Ramos (cell line): ENCODE measurements at regions not wholly inside any gene's neighbourhood (a gene's known extent, or its start where the extent isn't known, plus 50 kb on each side); places are given as distances from the start of the nearest gene placed in this dataset.
"Not testable (repeated sequence)": the region's sequence is repeated elsewhere in the genome, so short reads cannot be mapped to it uniquely, and the experiment has no call there.

Experiments
- in situ Hi-C: fragments of 300-500 bp; cut with MboI; formaldehyde crosslinking; loops from one replicate; pipeline ENCODE4 v1.14.3; 2022; ENCODE audit warnings: low sequenced_read_pairs; ENCODE audit not compliant: unreplicated experiment

- in situ Hi-C loops, result not testable (repeated sequence)
These were observed 352.5 kb downstream of the KCNJ18 start for GRCh38 chr17:22044706-22045246.

GRCh38 chr17:22047521-22047920 lies 355.2 kb downstream of the KCNJ18 start:
- in situ Hi-C loops, result not testable (repeated sequence)

DNA sequence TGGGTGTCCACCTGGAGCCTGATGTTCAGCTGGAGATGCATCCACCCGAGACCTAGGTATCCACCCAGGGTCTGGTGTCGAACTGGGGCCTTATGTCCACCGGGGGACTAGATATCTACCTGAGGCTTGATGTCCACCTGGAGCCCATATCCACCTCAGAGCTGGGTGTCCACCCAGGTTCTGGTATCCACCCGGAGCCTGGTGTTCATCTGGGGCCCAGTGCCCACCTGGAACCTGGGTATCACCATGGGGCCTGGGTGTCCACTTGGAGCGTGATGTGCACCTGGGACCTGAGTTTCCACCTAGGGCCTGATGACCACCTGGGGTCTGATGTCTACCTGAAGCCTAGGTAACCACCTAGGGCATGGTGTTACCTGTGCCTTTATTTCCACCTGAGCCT lies 355.9 kb downstream of the KCNJ18 start:
- in situ Hi-C loops, result not testable (repeated sequence)

- in situ Hi-C loops, result not testable (repeated sequence)
These were observed 358.4 kb downstream of the KCNJ18 start for GRCh38 chr17:22050766-22051165.

- in situ Hi-C loops, result not testable (repeated sequence)
These were observed 360.4 kb downstream of the KCNJ18 start for GRCh38 chr17:22052715-22053114.

- in situ Hi-C loops, result not testable (repeated sequence)
These were observed 364.2 kb downstream of the KCNJ18 start for GRCh38 chr17:22056566-22056965.

GRCh38 chr17:22075918-22076317 lies 383.6 kb downstream of the KCNJ18 start:
- in situ Hi-C loops, result not testable (repeated sequence)

- in situ Hi-C loops, result not testable (repeated sequence)
These were observed 396.3 kb downstream of the KCNJ18 start for GRCh38 chr17:22088589-22088988.

DNA sequence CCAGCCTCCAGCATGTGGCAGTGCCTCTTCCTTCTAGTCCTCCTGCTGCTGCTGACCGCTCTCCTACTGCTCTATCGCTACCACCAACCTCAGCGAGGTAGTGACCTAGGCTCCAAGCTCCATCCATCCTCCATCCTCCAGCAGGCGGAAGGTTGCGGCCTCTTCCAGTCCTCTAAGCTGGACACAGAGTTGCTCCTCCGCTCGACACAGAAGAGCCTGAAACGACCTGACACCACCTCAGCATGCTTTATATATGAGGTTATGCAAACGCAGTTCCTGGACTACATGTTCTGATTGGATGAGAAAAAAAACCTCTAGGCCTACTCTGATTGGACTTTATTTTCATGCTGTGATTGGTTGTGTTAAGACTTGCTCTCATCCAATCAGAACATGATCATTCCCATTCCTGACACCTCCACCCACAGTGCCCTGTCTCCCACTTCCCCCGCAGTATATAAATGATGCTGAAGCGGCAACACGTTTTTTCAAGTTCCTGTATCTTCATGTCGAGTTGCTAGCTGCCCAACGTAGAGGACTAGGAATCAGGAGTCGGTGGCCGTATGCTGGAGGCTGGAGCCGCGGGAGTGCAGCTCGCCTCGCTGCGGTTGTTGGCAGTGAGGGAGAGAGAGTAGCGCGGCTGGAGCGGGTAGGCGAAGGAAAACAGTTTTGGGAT lies 398.1 kb downstream of the KCNJ18 start:
- in situ Hi-C loops, result no loop called here

DNA sequence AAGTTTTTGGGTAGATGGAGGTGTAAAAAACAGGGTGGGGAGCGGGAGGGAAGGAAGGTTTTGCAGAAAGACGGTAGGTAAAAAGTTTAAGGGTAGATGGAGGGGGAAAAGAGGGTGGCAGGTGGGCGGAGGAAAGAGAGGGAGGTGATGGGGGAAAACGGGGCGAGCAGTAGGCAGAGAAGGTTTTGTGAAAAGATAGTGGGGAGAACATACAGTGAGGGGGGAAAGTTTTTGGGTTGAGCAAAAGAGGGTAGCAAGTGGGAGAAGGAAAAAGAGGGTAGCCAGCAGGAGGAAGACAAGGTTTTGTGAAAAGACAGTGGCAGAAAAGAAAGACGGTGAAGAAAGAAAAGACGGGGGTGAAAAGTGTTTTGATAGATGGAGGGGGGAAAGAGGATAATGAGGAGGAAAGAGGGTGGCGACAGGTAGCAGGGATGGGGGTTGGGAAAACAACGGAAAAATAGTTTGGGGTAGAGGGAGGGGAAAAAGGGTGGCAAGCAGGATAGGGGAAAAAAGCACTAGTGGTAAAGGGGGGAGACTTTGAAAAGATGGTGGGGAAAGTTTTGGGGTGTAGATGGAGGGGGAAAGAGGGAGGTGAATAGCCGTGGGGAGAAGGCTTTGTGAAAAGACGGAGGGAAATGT lies 398.8 kb downstream of the KCNJ18 start:
- in situ Hi-C loops, result not testable (repeated sequence)

- in situ Hi-C loops, result not testable (repeated sequence)
These were observed 399.5 kb downstream of the KCNJ18 start for GRCh38 chr17:22091840-22092239.

- in situ Hi-C loops, result not testable (repeated sequence)
These were observed 403.1 kb downstream of the KCNJ18 start for GRCh38 chr17:22095414-22095813.

DNA sequence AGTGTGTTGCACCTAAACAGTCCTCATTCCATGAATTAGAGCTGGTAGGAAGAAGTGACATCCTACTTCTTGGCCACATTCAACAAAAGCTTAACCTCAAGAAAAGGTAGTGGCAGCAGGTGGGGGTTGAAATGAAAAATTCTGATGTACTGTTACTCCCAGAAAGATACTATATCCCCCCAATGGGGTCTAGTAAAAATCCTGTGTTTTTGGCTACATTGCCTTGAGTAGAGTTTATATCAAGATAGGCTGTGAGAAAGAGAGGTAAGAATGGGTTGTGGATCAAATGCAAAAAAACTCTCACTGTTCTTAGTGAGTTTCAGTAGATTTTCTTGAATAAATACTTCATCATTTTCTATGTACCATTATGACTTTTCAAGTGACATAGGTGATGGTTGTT lies 407.3 kb downstream of the KCNJ18 start:
- in situ Hi-C loops, result not testable (repeated sequence)

DNA sequence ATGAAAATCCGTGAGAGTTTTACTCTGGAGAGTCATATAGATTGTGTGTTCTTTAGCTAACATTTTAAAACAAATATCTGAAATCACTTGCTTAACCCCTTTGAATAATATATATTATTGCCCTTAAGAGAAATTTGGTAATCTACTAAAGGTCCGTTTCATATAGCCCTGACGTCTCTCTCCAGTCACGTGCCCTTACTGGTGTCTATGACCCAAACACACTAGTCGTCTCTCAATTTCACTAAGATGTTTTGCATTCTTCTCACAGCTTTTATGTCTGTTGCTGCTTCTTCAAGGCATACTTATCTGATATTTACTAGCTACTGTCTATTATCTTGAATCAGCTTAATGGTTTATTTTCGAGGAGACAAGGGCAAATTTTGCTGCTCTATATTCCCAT lies 409.9 kb downstream of the KCNJ18 start:
- in situ Hi-C loops, result no loop called here

GRCh38 chr17:22116720-22117119 lies 424.4 kb downstream of the KCNJ18 start:
- in situ Hi-C loops, result not testable (repeated sequence)

- in situ Hi-C loops, result not testable (repeated sequence)
These were observed 425.1 kb downstream of the KCNJ18 start for GRCh38 chr17:22117401-22117800.

DNA sequence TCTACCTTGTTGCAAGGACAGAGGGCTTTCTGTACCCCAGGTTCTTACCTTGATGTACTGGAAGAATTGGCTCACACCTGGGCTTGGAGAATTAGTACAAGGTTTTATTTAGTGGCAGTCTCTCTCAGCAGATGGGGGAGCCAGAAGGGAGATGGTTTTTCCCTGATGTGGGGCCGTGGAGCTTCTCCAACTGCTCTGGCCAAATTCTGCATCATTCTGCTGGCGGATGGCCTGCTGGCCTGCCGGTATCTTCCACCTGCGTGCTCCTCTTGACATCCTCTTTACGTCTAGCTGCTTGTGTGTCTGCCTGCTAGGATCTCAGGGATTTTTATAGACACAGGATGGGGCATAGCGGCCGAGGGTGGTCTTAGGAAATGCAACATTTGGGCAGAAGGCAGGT lies 426.7 kb downstream of the KCNJ18 start:
- in situ Hi-C loops, result not testable (repeated sequence)

DNA sequence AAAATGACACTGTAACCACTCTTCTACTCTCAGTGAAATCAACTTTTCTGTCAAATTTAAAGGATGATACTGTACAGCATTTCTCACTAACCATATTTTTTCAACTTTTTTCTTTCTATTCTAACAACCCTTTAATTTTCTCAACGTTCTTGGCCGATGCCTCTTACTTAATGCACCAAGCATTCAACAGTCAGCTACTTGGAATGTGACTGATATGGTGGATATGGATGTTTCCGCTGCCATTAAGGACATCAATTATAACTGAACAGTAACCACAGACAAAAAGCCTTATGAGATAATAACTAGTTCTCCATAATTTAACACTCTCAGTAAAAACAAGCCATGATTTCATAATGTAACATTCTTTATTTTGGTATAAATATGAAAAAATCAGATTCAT lies 427.4 kb downstream of the KCNJ18 start:
- in situ Hi-C loops, result not testable (repeated sequence)

DNA sequence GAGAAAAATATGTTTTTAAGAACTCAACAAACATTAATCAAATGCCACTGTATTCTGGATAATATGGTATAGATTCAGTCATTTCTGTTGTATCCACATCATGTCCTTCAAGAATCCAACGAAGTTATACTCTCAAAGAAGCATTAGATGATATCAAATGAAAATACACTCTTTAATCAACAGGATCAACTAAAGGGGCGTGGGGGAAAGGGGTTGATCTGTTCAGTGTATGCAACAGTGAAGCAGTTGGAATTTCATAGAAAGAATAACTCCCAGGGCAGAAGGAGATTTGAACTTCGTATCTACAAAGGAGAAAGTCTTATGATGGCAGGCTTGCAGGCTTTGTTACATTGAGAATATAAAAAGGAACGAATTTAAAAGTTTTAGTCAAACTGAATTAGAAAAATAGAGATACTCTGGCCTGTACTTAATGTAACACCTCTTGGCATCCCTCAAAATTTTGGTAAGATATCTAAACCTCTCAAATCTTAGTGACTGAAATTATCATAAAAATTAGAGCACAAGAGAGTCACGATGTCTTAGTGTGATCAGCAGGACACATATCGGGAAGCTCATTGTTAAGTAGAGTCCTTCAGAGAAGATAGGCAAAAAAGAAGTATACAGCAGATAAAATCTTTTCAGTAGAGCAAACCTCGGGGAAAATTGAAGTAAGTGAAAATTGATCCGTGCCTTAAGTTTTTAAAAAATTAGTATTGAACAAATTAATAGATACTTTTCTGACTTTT lies 431.4 kb downstream of the KCNJ18 start:
- in situ Hi-C loops, result no loop called here

DNA sequence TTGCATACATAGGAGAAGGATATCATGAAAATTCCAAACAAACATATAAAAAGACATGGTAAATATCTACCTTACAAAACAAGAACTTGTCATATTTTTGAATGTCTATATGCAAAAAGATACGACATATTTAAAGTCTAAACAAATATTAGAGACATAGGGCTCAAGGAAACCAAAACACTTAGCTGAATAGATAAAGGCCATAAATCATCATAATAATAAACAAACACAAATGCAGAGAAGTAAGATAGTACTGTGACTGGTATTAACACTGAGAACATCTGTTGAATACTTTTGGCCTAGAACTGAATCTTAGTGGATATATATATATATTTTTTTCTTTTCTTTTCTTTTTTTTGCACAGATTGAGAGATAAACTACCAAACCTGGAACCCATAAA lies 435.8 kb downstream of the KCNJ18 start:
- in situ Hi-C loops, result no loop called here

- in situ Hi-C loops, result no loop called here
These were observed 436.4 kb downstream of the KCNJ18 start for GRCh38 chr17:22128723-22129122.
